Left ventricle myocardium inferior (tissue), 1 donor: ENCODE measurements at regions not wholly inside any gene's neighbourhood (a gene's known extent, or its start where the extent isn't known, plus 50 kb on each side); places are given as distances from the start of the nearest gene placed in this dataset.

Experiments
- DNase-seq: peaks from one replicate; pipeline ENCODE4 v3.0.0-alpha.2; 2020
- H3K27ac ChIP-seq: fragments of 200-600 bp; replicated peaks from 2 replicates; pipeline ENCODE4 v1.8.0; 2021
- H3K27me3 ChIP-seq: fragments of 200-600 bp; 2 replicates; pipeline ENCODE4 v1.8.0; 2021; ENCODE audit warnings: low read depth
- H3K36me3 ChIP-seq: fragments of 200-600 bp; 2 replicates; pipeline ENCODE4 v1.8.0; 2021
- H3K4me1 ChIP-seq: fragments of 200-600 bp; 2 replicates; pipeline ENCODE4 v1.8.0; 2021
- H3K4me3 ChIP-seq: fragments of 200-600 bp; 2 replicates; pipeline ENCODE4 v1.8.0; 2021; ENCODE audit warnings: mild to moderate bottlenecking, moderate library complexity
- H3K9me3 ChIP-seq: fragments of 200-600 bp; replicated peaks from 2 replicates; pipeline ENCODE4 v1.8.0; 2021
- intact Hi-C: fragments of 100-400 bp; cut with micrococcal nuclease; formaldehyde crosslinking; loops from one replicate; pipeline ENCODE4 v1.11.0; 2022
- TF ChIP-seq, protein P1 (sequence below): fragments of 200-600 bp; IDR thresholded peaks from 2 replicates; pipeline ENCODE4 v1.8.0; 2021; ENCODE audit warnings: antibody characterized with exemption, mild to moderate bottlenecking, borderline replicate concordance
- donor health status: DM: no; HTN: yes; CAD: no; lungs with severe emphysema.

DNA sequence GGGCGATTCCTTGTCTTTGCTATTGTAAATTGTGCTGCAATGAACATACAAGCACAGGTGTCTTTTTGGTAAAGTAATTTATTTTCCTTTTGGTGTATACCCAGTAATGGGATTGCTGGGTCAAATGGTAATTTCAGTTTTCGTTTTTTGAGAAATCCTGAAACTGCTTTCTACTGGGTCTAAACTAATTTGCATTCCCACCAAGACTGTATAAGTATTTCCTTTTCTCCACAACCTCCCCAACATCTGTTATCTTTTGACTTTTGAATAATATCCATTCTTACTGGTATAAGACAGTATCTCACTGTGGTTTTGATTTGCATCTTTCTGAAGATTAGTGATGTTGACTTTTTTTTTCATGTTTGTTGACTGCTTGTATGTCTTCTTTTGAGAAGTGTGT is 2506.0 kb downstream of the PCDH7 start:
- TF ChIP-seq, protein P1, sequence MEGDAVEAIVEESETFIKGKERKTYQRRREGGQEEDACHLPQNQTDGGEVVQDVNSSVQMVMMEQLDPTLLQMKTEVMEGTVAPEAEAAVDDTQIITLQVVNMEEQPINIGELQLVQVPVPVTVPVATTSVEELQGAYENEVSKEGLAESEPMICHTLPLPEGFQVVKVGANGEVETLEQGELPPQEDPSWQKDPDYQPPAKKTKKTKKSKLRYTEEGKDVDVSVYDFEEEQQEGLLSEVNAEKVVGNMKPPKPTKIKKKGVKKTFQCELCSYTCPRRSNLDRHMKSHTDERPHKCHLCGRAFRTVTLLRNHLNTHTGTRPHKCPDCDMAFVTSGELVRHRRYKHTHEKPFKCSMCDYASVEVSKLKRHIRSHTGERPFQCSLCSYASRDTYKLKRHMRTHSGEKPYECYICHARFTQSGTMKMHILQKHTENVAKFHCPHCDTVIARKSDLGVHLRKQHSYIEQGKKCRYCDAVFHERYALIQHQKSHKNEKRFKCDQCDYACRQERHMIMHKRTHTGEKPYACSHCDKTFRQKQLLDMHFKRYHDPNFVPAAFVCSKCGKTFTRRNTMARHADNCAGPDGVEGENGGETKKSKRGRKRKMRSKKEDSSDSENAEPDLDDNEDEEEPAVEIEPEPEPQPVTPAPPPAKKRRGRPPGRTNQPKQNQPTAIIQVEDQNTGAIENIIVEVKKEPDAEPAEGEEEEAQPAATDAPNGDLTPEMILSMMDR = no peak
- Histone ChIP-seq H3K4me3 (no peak overlapping the region), H3K4me1 (no peaks in the 10 kb centered on the region), H3K9me3 (peaks cover 2% of the 10 kb centered on the region), H3K36me3 (no peaks in the 10 kb centered on the region), H3K27ac (no peak overlapping the region), H3K27me3 (no peaks in the 10 kb centered on the region)
- intact Hi-C loops = no loop called here
- no peak for DNase-seq

DNA sequence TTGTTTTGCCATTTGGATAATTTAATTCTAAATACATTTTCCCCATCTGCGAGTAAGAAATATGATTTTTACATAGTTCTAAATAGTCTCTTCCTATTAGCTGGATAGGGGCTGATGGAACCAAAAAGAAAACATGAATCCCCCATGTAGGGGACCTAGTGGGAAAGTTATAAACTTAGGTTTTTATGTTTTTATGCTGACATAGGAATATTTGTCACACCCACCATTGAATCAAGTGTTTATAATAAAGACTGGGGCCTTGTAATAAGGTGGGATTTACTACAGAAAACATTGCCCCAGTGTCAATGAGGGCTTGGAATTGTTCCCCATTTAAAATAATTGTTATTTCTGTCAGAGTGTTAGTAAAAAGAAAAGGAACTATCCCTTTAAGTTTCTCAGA is 2506.6 kb downstream of the PCDH7 start:
- H3K27ac ChIP-seq = no peak overlapping the region
- peaks cover 2% of the 10 kb centered on the region for H3K9me3 ChIP-seq
- no peak overlapping the region for H3K4me3 ChIP-seq
- TF ChIP-seq, protein P1 = no peak
- no peaks in the 10 kb centered on the region for H3K36me3 ChIP-seq
- intact Hi-C loops = no loop called here
- H3K27me3 ChIP-seq = no peaks in the 10 kb centered on the region
- H3K4me1 ChIP-seq = no peaks in the 10 kb centered on the region
- no peak for DNase-seq

DNA sequence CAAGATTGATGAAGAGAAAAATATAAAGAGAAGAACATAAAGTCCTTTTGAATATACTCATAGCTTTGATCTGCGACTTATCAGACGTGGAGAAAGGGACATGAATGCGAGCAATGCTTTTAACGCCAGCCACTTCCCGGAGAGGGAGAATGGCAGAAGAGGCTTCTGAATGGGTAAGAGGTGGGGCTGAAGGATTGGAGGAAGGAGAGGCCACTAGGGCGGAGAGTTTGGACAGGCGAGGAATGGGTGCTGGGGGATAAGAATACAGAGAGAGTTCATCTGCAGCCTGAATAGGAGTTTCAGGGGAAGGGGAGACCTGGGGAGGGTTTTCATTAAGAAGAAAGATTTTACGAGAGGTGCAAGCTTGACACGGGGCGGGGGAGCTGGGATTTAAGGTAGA is 2534.9 kb downstream of the PCDH7 start:
- Histone ChIP-seq H3K9me3 (no peaks in the 10 kb centered on the region), H3K27ac (no peak overlapping the region), H3K4me3 (no peak overlapping the region), H3K36me3 (no peaks in the 10 kb centered on the region), H3K27me3 (no peaks in the 10 kb centered on the region), H3K4me1 (no peaks in the 10 kb centered on the region)
- no peak for DNase-seq
- intact Hi-C loops = no loop called here
- TF ChIP-seq, protein P1 = no peak

DNA sequence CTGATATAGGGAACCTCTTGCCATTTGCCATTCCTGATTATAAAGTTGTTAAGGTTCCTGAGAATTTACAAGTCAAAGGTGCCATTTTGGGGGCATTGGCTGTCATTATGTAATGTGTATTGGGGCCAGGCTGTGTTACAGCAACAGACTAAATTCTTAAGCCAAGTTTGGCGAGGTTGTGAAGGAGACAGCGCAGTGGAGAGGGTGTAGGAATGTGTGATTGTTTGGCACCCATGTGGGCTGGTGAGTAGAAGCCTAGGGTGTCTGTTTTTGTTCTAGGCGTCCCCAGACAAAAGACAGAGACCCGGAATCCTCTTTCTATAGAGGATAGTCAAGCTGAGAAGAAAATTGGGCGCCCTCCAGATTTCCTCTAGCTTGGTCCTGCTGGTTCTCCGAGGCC is 2535.3 kb downstream of the PCDH7 start:
- intact Hi-C loops = no loop called here
- DNase-seq = no peak
- H3K27me3 ChIP-seq = no peaks in the 10 kb centered on the region
- TF ChIP-seq, protein P1 = no peak
- H3K36me3 ChIP-seq = no peaks in the 10 kb centered on the region
- no peaks in the 10 kb centered on the region for H3K9me3 ChIP-seq
- H3K4me1 ChIP-seq = no peaks in the 10 kb centered on the region
- H3K27ac ChIP-seq = no peak overlapping the region
- no peak overlapping the region for H3K4me3 ChIP-seq

DNA sequence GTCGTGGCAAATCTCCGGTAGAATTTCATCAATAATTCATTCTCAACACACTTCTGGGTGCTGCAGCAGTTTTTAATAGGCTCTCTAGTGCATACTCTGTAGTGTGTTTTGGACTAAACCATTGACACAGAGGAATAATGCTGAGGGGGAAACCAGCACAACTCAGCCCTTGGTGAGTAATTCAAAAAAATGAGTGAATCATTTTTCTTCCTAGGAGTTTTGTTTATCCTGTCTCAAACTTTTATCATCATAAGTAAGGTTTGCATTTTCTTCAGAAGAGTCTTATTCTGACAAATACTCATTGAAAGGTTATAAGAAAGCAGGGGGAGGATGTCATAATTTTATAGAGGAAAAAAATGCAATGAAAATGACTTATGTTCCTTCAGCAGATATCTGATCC is 2542.7 kb downstream of the PCDH7 start:
- Histone ChIP-seq H3K4me3 (no peak overlapping the region), H3K27me3 (no peaks in the 10 kb centered on the region), H3K27ac (no peak overlapping the region), H3K36me3 (no peaks in the 10 kb centered on the region), H3K4me1 (no peaks in the 10 kb centered on the region), H3K9me3 (no peaks in the 10 kb centered on the region)
- TF ChIP-seq, protein P1 = no peak
- no peak for DNase-seq
- intact Hi-C loops = no loop called here

DNA sequence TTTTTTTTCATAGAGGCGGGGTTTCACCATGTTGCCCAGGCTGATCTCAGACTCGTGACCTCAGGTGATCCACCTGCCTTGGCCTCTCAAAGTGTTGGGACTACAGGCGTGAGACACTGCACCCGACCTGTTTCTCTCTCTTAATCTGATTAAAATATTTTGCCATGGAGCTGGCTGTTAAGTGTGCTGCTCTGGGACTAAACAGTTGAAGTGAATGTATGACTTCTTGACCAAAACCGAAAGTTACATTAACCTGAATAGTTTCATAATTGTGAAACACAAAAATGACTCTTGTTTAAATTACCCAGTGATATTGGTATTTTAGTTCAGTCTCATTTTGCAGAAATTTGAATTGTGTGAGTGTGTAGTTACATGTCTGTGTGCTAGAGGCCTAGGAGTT is 2548.6 kb downstream of the PCDH7 start:
- Histone ChIP-seq H3K9me3 (no peaks in the 10 kb centered on the region), H3K36me3 (no peaks in the 10 kb centered on the region), H3K27ac (no peak overlapping the region), H3K27me3 (no peaks in the 10 kb centered on the region), H3K4me3 (no peak overlapping the region), H3K4me1 (no peaks in the 10 kb centered on the region)
- DNase-seq = no peak
- TF ChIP-seq, protein P1 = no peak
- intact Hi-C loops = no loop called here
